ENCODE measurements at regions not wholly inside any gene's neighbourhood (a gene's known extent, or its start where the extent isn't known, plus 50 kb on each side); places are given as distances from the start of the nearest gene placed in this dataset.

DNA sequence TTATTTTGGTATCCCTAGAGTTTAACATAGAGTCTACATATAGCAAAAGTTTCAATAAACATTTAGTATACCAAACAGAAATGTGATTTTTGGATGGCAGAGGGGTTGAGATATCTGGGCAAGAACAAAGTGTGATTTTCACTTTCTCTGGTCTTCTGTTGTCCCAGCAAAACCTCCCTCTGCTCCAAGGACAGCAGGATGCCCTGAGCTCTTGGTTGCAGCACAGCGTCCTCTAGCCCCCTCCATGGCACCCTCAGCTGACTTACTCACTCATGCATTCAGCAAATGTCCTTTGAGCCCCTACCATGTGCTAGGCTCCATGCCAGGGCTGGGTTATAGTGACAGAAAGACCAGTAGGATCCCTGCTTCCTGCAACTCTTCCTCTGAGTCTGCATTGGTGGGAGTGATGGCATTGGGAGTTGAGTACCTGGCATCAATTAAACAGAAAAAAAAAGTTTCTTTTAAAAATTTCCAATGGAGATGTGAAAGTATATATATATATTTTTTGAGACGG lies 104.8 kb upstream of the UBL3 start:
- Histone ChIP-seq H3K9me3 (no peaks in the 10 kb centered on the region), H3K27me3 (no peaks in the 10 kb centered on the region), H3K27ac (no peak overlapping the region), H3K4me1 (no peaks in the 10 kb centered on the region), H3K4me3 (no peak overlapping the region), H3K36me3 (no peaks in the 10 kb centered on the region)
- DNase-seq (ENCODE audit: low spot score in 2 of 2), result no peak
- TF ChIP-seq EP300 (IDR thresholded peaks at IDR 0.05) (no peak), POLR2A (IDR thresholded peaks at IDR 0.05) (no peak), POLR2AphosphoS5 (IDR thresholded peaks at IDR 0.05) (no peak)
- TF ChIP-seq, protein P1, sequence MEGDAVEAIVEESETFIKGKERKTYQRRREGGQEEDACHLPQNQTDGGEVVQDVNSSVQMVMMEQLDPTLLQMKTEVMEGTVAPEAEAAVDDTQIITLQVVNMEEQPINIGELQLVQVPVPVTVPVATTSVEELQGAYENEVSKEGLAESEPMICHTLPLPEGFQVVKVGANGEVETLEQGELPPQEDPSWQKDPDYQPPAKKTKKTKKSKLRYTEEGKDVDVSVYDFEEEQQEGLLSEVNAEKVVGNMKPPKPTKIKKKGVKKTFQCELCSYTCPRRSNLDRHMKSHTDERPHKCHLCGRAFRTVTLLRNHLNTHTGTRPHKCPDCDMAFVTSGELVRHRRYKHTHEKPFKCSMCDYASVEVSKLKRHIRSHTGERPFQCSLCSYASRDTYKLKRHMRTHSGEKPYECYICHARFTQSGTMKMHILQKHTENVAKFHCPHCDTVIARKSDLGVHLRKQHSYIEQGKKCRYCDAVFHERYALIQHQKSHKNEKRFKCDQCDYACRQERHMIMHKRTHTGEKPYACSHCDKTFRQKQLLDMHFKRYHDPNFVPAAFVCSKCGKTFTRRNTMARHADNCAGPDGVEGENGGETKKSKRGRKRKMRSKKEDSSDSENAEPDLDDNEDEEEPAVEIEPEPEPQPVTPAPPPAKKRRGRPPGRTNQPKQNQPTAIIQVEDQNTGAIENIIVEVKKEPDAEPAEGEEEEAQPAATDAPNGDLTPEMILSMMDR (IDR thresholded peaks at IDR 0.05), result no peak
- 69% methylated on average over 2 of the region's 2 CpGs for WGBS

DNA sequence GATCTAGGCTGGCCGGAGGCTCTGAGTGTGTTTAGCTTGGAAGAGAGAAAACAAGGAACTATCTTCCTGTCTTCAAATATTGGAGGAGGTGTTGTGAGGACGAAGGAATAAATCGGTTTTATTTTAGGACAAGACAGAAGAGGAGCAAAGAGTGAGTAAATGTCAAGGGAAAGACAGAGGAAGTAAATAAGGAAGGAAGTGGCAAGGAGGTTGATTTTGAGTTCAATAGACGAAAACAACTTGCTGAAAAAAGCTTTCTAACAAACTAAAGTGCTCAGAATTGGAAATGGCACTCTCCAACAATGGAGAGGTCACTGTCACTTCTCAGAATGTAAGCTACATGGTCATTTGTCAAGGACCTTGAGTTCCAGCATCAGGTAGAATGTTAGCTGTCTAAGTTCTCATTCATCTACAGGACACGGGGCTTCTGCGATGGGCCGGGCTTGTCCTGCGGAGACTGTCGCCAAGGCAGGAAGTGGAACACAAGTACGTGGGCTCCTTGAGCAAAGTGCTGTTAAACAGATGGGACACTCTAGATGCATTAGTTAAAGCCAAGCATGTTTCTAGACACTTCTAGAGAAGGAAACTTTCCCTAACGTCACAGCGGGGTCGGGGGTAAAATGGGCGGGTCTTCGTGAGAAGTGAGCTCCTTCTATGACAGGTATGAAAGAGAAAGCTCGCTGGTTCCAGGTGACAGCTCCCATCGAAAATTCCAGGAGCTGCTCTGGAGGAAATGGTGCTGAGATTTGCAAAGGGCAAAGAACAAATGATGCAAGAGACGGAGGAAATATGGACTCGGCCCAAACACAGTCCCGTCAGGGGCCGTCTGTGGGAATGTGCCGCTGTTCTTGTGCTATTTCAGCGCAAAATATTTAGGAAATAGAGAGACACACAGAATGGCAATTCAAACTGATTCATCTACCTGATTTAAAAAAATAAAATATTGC lies 103.9 kb upstream of the UBL3 start:
- WGBS, result 65% methylated on average over 23 of the region's 23 CpGs

DNA sequence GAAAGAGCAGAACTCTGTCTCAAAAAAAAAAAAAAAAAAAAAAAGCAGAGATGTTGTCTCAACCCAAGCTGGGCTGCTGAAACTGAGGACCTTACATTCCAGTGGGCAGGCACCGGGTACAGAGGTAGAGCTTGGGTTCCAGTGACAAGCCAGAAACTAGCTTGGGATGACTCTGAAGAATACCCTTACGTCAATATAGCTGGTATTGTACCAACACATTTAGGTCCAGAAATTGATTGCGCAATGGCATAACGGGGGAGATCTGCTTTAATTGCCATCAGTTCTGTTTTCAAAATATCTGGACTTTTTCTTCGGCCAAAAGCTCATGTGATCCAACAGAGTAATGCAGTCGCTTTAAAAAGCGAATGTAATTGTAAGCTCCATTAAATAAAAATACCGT lies 103.1 kb upstream of the UBL3 start:
- DNase-seq (ENCODE audit: low spot score in 2 of 2), result no peak
- Histone ChIP-seq H3K4me1 (no peaks in the 10 kb centered on the region), H3K27ac (no peak overlapping the region), H3K27me3 (no peaks in the 10 kb centered on the region), H3K36me3 (no peaks in the 10 kb centered on the region), H3K9me3 (no peaks in the 10 kb centered on the region), H3K4me3 (no peak overlapping the region)
- WGBS, result 71% methylated on average over 8 of the region's 8 CpGs
- TF ChIP-seq POLR2AphosphoS5 (IDR thresholded peaks at IDR 0.05) (no peak), POLR2A (IDR thresholded peaks at IDR 0.05) (no peak), EP300 (IDR thresholded peaks at IDR 0.05) (no peak)
- TF ChIP-seq, protein P1 (IDR thresholded peaks at IDR 0.05), result no peak

More for the DNA sequence above, 103.9 kb upstream of the UBL3 start:
- TF ChIP-seq, protein P1 (IDR thresholded peaks at IDR 0.05), result no peak
- no peak for TF ChIP-seq POLR2AphosphoS5 (IDR thresholded peaks at IDR 0.05)
- TF ChIP-seq POLR2A (IDR thresholded peaks at IDR 0.05), result no peak
- TF ChIP-seq EP300 (IDR thresholded peaks at IDR 0.05), result no peak
- Histone ChIP-seq H3K27me3 (no peaks in the 10 kb centered on the region), H3K4me1 (no peaks in the 10 kb centered on the region), H3K36me3 (no peaks in the 10 kb centered on the region), H3K27ac (no peak overlapping the region), H3K4me3 (no peak overlapping the region), H3K9me3 (no peaks in the 10 kb centered on the region)
- no peak for DNase-seq (ENCODE audit: low spot score in 2 of 2)

DNA sequence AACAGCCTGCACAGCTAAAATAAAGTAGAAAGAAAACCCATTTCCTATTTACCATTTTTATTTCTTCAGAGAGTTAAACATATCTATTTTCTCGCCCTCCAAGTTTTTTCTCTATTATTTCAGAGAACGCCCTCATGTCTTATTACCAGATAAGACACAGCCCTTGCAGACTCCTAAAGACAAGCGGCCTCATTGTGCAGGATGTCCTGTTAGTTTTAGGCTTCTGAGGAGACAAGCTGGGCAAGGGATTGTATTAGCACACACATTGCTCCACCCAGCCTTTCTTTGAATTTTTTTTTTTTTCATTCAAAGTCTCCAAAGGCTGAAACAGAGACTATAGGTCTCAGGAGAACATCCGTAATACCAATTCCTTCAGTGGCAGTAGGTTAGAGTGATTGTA lies 101.8 kb upstream of the UBL3 start:
- TF ChIP-seq POLR2AphosphoS5 (IDR thresholded peaks at IDR 0.05), result no peak
- TF ChIP-seq, protein P1 (IDR thresholded peaks at IDR 0.05), result no peak
- no peak for TF ChIP-seq EP300 (IDR thresholded peaks at IDR 0.05)
- no peak for TF ChIP-seq POLR2A (IDR thresholded peaks at IDR 0.05)
- 91% methylated on average over 4 of the region's 4 CpGs for WGBS
- Histone ChIP-seq H3K27ac (no peak overlapping the region), H3K4me3 (no peak overlapping the region), H3K27me3 (no peaks in the 10 kb centered on the region), H3K9me3 (no peaks in the 10 kb centered on the region), H3K36me3 (no peaks in the 10 kb centered on the region), H3K4me1 (no peaks in the 10 kb centered on the region)
- no peak for DNase-seq (ENCODE audit: low spot score in 2 of 2)

DNA sequence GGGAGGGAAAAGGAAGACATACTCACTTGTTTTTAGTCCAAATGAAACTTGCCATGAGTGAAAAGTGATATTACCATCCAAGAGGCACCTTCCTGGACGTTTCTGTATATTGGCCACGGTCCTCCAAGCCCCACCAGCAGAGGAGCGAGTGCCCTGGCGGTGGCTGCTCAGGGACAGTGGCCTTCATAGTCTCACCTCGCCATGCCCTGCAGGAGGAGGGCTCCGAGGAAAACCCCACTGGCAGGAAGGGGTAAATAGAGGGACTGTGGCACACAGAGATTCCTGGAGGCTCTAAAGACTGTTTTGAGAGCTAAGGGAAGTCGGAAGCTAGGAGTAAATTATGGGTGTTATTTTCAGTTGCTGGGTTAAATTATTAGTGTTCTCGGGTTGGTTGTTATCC lies 98.4 kb upstream of the UBL3 start:
- DNase-seq (ENCODE audit: low spot score in 2 of 2), result no peak
- H3K4me3 ChIP-seq, result no peak overlapping the region
- TF ChIP-seq, protein P1 (IDR thresholded peaks at IDR 0.05), result no peak
- no peak for TF ChIP-seq EP300 (IDR thresholded peaks at IDR 0.05)
- no peak for TF ChIP-seq POLR2A (IDR thresholded peaks at IDR 0.05)
- TF ChIP-seq POLR2AphosphoS5 (IDR thresholded peaks at IDR 0.05), result no peak

More for the DNA sequence above, 98.4 kb upstream of the UBL3 start:
- H3K27ac ChIP-seq, result no peak overlapping the region
- H3K27me3 ChIP-seq, result no peaks in the 10 kb centered on the region
- no peaks in the 10 kb centered on the region for H3K4me1 ChIP-seq
- no peaks in the 10 kb centered on the region for H3K9me3 ChIP-seq
- WGBS, result 76% methylated on average over 8 of the region's 8 CpGs
- H3K36me3 ChIP-seq, result no peaks in the 10 kb centered on the region
